Endothelial cell of umbilical vein (primary cell): ENCODE measurements at regions not wholly inside any gene's neighbourhood (a gene's known extent, or its start where the extent isn't known, plus 50 kb on each side); places are given as distances from the start of the nearest gene placed in this dataset.

Experiments used
- CTCF ChIP-seq, 2 donors: IDR thresholded peaks; 1 replicate in 1 of 2; 2 replicates in 1 of 2; pipeline ENCODE4 v1.5.1; 2011; ENCODE audit warnings: low read length in 2 of 2, mild to moderate bottlenecking in 2 of 2, moderate library complexity in 2 of 2, control low read depth in 1 of 2, inconsistent platforms in 1 of 2, low read depth in 1 of 2; ENCODE audit not compliant: insufficient read depth in 1 of 2; ENCODE audit errors: extremely low read depth in 1 of 2
- MYC ChIP-seq: IDR thresholded peaks from one replicate; pipeline ENCODE4 v1.6.1; 2011; ENCODE audit warnings: mild to moderate bottlenecking, low read depth, low read length

- no peak for TF ChIP-seq CTCF (IDR thresholded peaks at IDR 0.05; ENCODE audit: extremely low read depth in 1 of 2, insufficient read depth in 1 of 2, low read depth in 1 of 2, low read length in 2 of 2)
- TF ChIP-seq MYC, result no peak
Measured at GRCh38 chr16:73915140-73915539, 381.5 kb upstream of the PSMD7 start.
